ENCODE measurements at regions not wholly inside any gene's neighbourhood (a gene's known extent, or its start where the extent isn't known, plus 50 kb on each side); places are given as distances from the start of the nearest gene placed in this dataset.

GRCh38 chr12:20237091-20237490 is 131.2 kb upstream of the PDE3A start:
- Histone ChIP-seq H3K27ac (no peak overlapping the region), H3K4me1 (no peaks in the 10 kb centered on the region), H3K27me3 (no peaks in the 10 kb centered on the region), H3K9me3 (no peaks in the 10 kb centered on the region), H3K4me3 (no peak overlapping the region), H3K36me3 (no peaks in the 10 kb centered on the region)
- DNase-seq = no peak
- 89 to 94% methylated on average over 7 of the region's 7 CpGs for WGBS, 2 donors
- intact Hi-C loops (cut with DNase I) = no loop called here
- TF ChIP-seq EP300 (IDR thresholded peaks at IDR 0.05) (no peak), CTCF (IDR thresholded peaks at IDR 0.05) (no peak)

- 77 to 83% methylated on average over 1 of the region's 1 CpG for WGBS, 2 donors
- no peaks in the 10 kb centered on the region for H3K36me3 ChIP-seq
- H3K4me3 ChIP-seq = no peak overlapping the region
- intact Hi-C loops (cut with DNase I) = no loop called here
- DNase-seq = no peak
- no peaks in the 10 kb centered on the region for H3K27me3 ChIP-seq
- TF ChIP-seq CTCF (IDR thresholded peaks at IDR 0.05) (no peak), POLR2AphosphoS5 (IDR thresholded peaks at IDR 0.05) (no peak), EP300 (IDR thresholded peaks at IDR 0.05) (no peak), POLR2A (IDR thresholded peaks at IDR 0.05) (no peak)
- no peaks in the 10 kb centered on the region for H3K9me3 ChIP-seq
- H3K4me1 ChIP-seq = no peaks in the 10 kb centered on the region
- H3K27ac ChIP-seq = no peak overlapping the region
Observed at GRCh38 chr12:20245491-20245890, 122.8 kb upstream of the PDE3A start.

DNA sequence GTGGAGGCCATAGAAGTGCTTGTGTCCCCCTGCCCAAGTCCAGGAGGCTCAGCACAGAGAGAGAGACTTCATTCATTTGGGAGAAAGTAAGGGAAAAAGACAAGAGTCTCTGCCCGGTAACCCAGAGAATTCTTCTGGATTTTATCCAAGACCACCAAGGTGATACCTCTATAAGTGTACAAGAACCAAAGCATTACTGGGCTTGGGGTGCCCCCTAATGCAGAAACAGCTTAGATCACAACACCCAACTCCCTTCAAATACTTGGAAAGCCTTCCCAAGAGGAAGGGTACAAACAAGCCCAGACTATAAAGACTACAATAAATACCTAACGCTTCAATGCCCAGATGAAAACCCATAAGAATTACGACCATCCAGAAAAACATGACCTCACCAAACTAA is 119.7 kb upstream of the PDE3A start:
- TF ChIP-seq POLR2A (IDR thresholded peaks at IDR 0.05) (no peak), CTCF (IDR thresholded peaks at IDR 0.05) (no peak), POLR2AphosphoS5 (IDR thresholded peaks at IDR 0.05) (no peak), EP300 (IDR thresholded peaks at IDR 0.05) (no peak)
- Histone ChIP-seq H3K27me3 (no peaks in the 10 kb centered on the region), H3K4me3 (no peak overlapping the region), H3K27ac (no peak overlapping the region), H3K36me3 (no peaks in the 10 kb centered on the region), H3K9me3 (no peaks in the 10 kb centered on the region), H3K4me1 (no peaks in the 10 kb centered on the region)
- 76 to 91% methylated on average over 3 of the region's 3 CpGs for WGBS, 2 donors
- intact Hi-C loops (cut with DNase I) = no loop called here
- no peak for DNase-seq

- H3K9me3 ChIP-seq = no peaks in the 10 kb centered on the region
- TF ChIP-seq POLR2A (IDR thresholded peaks at IDR 0.05) = no peak
- no peak for TF ChIP-seq POLR2AphosphoS5 (IDR thresholded peaks at IDR 0.05)
- TF ChIP-seq CTCF (IDR thresholded peaks at IDR 0.05) = no peak
- no peak for TF ChIP-seq EP300 (IDR thresholded peaks at IDR 0.05)
- intact Hi-C loops (cut with DNase I) = no loop called here
- no peak for DNase-seq
- no peaks in the 10 kb centered on the region for H3K27me3 ChIP-seq
- no peaks in the 10 kb centered on the region for H3K36me3 ChIP-seq
- no peak overlapping the region for H3K4me3 ChIP-seq
- H3K4me1 ChIP-seq = peaks cover 0 to 11% (median 0%) of the 10 kb centered on the region in 4 donors
- H3K27ac ChIP-seq = no peak overlapping the region
- WGBS, 2 donors = 92 to 94% methylated on average over 1 of the region's 1 CpG
Observed at GRCh38 chr12:20250761-20251160, 117.6 kb upstream of the PDE3A start.

DNA sequence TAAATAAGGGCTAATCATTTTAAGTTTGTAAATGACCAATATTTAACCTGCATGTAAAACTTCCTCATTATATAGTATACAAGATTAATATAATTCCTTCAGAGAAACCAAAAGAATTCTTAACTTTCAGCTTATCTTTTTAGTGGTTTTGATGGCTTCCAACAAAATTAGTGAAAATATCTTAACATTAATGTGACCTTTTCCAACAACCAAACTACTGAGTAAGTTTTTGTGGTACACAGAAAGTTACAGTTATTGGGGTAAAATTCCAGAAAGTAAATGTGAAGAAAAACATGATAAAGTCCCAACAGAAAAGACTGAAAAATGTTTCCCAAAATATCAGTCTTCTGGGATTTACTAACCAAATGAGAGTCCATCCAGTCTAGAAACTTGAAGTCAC is 111.0 kb upstream of the PDE3A start:
- H3K4me3 ChIP-seq = no peak overlapping the region
- no peaks in the 10 kb centered on the region for H3K36me3 ChIP-seq
- no peaks in the 10 kb centered on the region for H3K27me3 ChIP-seq
- TF ChIP-seq POLR2AphosphoS5 (IDR thresholded peaks at IDR 0.05) (no peak), EP300 (IDR thresholded peaks at IDR 0.05) (no peak)
- DNase-seq = no peak
- H3K9me3 ChIP-seq = no peaks in the 10 kb centered on the region
- peaks cover 0 to 17% (median 2%) of the 10 kb centered on the region in 4 donors for H3K4me1 ChIP-seq
- H3K27ac ChIP-seq = no peak overlapping the region
- intact Hi-C loops (cut with DNase I) = no loop called here

Measured in sigmoid colon (tissue), 6 donors.